ENCODE measurements at regions not wholly inside any gene's neighbourhood (a gene's known extent, or its start where the extent isn't known, plus 50 kb on each side); places are given as distances from the start of the nearest gene placed in this dataset.
"Not testable (repeated sequence)": the region's sequence is repeated elsewhere in the genome, so short reads cannot be mapped to it uniquely, and the experiment has no call there.

- TF ChIP-seq, protein P1, sequence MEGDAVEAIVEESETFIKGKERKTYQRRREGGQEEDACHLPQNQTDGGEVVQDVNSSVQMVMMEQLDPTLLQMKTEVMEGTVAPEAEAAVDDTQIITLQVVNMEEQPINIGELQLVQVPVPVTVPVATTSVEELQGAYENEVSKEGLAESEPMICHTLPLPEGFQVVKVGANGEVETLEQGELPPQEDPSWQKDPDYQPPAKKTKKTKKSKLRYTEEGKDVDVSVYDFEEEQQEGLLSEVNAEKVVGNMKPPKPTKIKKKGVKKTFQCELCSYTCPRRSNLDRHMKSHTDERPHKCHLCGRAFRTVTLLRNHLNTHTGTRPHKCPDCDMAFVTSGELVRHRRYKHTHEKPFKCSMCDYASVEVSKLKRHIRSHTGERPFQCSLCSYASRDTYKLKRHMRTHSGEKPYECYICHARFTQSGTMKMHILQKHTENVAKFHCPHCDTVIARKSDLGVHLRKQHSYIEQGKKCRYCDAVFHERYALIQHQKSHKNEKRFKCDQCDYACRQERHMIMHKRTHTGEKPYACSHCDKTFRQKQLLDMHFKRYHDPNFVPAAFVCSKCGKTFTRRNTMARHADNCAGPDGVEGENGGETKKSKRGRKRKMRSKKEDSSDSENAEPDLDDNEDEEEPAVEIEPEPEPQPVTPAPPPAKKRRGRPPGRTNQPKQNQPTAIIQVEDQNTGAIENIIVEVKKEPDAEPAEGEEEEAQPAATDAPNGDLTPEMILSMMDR (IDR thresholded peaks at IDR 0.05): no peak
- no peaks in the 10 kb centered on the region for H3K36me3 ChIP-seq
- no peaks in the 10 kb centered on the region for H3K4me1 ChIP-seq
- H3K4me3 ChIP-seq: no peak overlapping the region
- H3K9me3 ChIP-seq: no peaks in the 10 kb centered on the region
- no peak overlapping the region for H3K27ac ChIP-seq
- H3K27me3 ChIP-seq: no peaks in the 10 kb centered on the region
- DNase-seq (ENCODE audit: low spot score): no peak
These were observed 325.9 kb upstream of the TNRC6C start for GRCh38 chr17:77632619-77633018.

- H3K9me3 ChIP-seq: no peaks in the 10 kb centered on the region
- TF ChIP-seq, protein P1 (IDR thresholded peaks at IDR 0.05): no peak
- H3K4me3 ChIP-seq: no peak overlapping the region
- no peak for DNase-seq (ENCODE audit: low spot score)
- H3K36me3 ChIP-seq: no peaks in the 10 kb centered on the region
- no peaks in the 10 kb centered on the region for H3K27me3 ChIP-seq
- H3K27ac ChIP-seq: no peak overlapping the region
- H3K4me1 ChIP-seq: no peaks in the 10 kb centered on the region
These were observed 323.8 kb upstream of the TNRC6C start for GRCh38 chr17:77634710-77635109.

DNA sequence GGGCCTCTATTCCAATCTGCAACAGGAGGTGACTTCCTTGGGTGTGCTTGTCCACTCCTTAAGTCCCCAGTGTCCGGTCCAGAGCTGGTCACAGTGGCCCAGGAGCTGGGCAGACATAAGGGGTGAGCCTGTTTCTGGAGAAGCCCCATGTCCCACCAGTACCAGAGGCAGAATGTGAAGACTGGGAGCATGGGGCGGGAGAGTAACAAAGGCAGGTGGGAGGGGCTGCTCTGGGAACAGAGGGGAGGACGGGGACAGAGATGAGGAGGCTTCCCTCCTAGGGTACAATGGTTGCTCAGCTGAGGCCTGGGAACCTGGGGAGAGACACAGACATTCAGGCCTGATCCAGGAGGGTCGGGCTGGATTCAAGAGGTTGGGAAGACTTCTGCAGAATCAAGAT, 323.3 kb upstream of the TNRC6C start:
- Histone ChIP-seq H3K4me1 (no peaks in the 10 kb centered on the region), H3K36me3 (no peaks in the 10 kb centered on the region), H3K4me3 (no peak overlapping the region), H3K9me3 (no peaks in the 10 kb centered on the region), H3K27me3 (no peaks in the 10 kb centered on the region), H3K27ac (no peak overlapping the region)
- TF ChIP-seq, protein P1 (IDR thresholded peaks at IDR 0.05): no peak
- DNase-seq (ENCODE audit: low spot score): no peak

GRCh38 chr17:77635785-77636184, 322.7 kb upstream of the TNRC6C start:
- H3K4me3 ChIP-seq; DNase-seq (ENCODE audit: low spot score); H3K36me3 ChIP-seq; H3K27me3 ChIP-seq; H3K4me1 ChIP-seq; H3K9me3 ChIP-seq; H3K27ac ChIP-seq: not testable (repeated sequence)

GRCh38 chr17:77636835-77637817, 321.4 kb upstream of the TNRC6C start:
- H3K27ac ChIP-seq: no peak overlapping the region
- no peak overlapping the region for H3K4me3 ChIP-seq
- no peaks in the 10 kb centered on the region for H3K9me3 ChIP-seq
- H3K4me1 ChIP-seq: no peaks in the 10 kb centered on the region
- H3K36me3 ChIP-seq: no peaks in the 10 kb centered on the region
- H3K27me3 ChIP-seq: no peaks in the 10 kb centered on the region
- TF ChIP-seq, protein P1 (IDR thresholded peaks at IDR 0.05): no peak
- no peak for DNase-seq (ENCODE audit: low spot score)

DNA sequence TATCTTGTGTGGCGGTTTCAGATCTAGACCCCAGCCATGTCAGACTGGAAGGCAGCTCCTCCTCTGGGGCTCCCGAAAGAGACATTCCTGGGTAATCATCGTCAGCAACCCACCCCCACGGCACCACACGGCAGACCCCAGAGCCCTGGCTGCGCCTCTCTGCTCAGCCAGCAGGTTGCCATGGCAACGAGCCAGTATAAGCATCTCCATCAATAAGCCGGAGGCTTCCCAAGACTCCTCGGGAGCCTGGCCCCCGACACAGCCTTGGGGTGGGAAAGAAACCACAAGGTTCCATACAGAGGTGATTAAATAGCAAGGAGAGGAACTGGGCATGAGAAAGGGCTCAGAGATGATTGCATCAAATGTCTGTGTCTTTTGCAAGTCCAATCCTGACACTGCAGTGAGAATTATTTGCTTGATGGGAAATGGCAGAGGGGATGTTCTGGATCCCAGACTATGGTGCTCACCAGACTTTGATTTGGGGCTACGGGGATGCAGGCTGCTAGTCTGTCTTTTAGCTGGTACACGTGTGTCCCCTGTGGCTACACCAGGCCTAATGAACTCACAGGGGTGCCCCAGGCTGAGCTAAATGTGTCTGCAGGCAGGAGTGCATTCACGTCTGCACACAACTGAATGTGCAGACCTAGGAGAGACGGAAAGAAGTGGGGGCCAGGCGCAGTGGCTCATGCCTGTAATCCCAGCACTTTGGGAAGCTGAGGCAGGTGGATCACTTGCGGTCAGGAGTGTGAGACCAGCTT, 320.5 kb upstream of the TNRC6C start:
- Histone ChIP-seq H3K36me3 (no peaks in the 10 kb centered on the region), H3K9me3 (no peaks in the 10 kb centered on the region), H3K27ac (no peak overlapping the region), H3K27me3 (no peaks in the 10 kb centered on the region), H3K4me1 (no peaks in the 10 kb centered on the region), H3K4me3 (no peak overlapping the region)
- TF ChIP-seq, protein P1 (IDR thresholded peaks at IDR 0.05): no peak
- DNase-seq (ENCODE audit: low spot score): no peak

All from right atrium auricular region (tissue), 2 donors.